Loucy (cell line): ENCODE measurements at regions not wholly inside any gene's neighbourhood (a gene's known extent, or its start where the extent isn't known, plus 50 kb on each side); places are given as distances from the start of the nearest gene placed in this dataset.

Experiments
- H2AFZ ChIP-seq: fragments of 200-600 bp; sonication (generic); 2 replicates; pipeline ENCODE4 v1.6.0; 2016; ENCODE audit warnings: antibody characterized with exemption, mild to moderate bottlenecking, low read length, moderate library complexity
- H3F3A ChIP-seq: fragments of 200-600 bp; 2 replicates; pipeline ENCODE4 v1.6.0; 2016; ENCODE audit warnings: antibody characterized with exemption, low read depth, mild to moderate bottlenecking
- H3K27me3 ChIP-seq: fragments of 200-600 bp; sonication (generic); 2 replicates; pipeline ENCODE4 v1.6.1; 2014; ENCODE audit warnings: low read length, mild to moderate bottlenecking; ENCODE audit not compliant: insufficient read depth, poor library complexity, severe bottlenecking
- H3K36me3 ChIP-seq: fragments of 200-600 bp; sonication (generic); 2 replicates; pipeline ENCODE4 v1.6.1; 2016; ENCODE audit warnings: low read length; ENCODE audit not compliant: insufficient read depth
- H3K4me1 ChIP-seq: fragments of 200-600 bp; sonication (generic); 2 replicates; pipeline ENCODE4 v1.5.1; 2014; ENCODE audit warnings: low read length, mild to moderate bottlenecking; ENCODE audit not compliant: insufficient read depth, poor library complexity, severe bottlenecking
- H3K4me2 ChIP-seq: fragments of 200-600 bp; sonication (generic); 2 replicates; pipeline ENCODE4 v1.6.0; 2014; ENCODE audit warnings: antibody characterized with exemption, low read length, low read depth, mild to moderate bottlenecking; ENCODE audit not compliant: poor library complexity, severe bottlenecking
- H3K4me3 ChIP-seq: fragments of 200-600 bp; sonication (generic); 2 replicates; pipeline ENCODE4 v1.5.1; 2014; ENCODE audit warnings: low read length, mild to moderate bottlenecking, mixed read lengths; ENCODE audit not compliant: poor library complexity, severe bottlenecking
- H3K79me2 ChIP-seq: fragments of 200-600 bp; sonication (generic); 2 replicates; pipeline ENCODE4 v1.6.1; 2014; ENCODE audit warnings: low read length; ENCODE audit not compliant: insufficient read depth
- H3K9ac ChIP-seq: fragments of 200-600 bp; sonication (generic); 2 replicates; pipeline ENCODE4 v1.6.0; 2014; ENCODE audit warnings: mild to moderate bottlenecking, low read depth, low read length, moderate library complexity; ENCODE audit not compliant: poor library complexity, severe bottlenecking
- H3K9me2 ChIP-seq: fragments of 200-600 bp; sonication (generic); replicated peaks from 2 replicates; pipeline ENCODE4 v1.6.1; 2016; ENCODE audit warnings: low read depth, low read length, mixed read lengths
- H3K9me3 ChIP-seq: fragments of 200-600 bp; sonication (generic); 2 replicates; pipeline ENCODE4 v1.6.1; 2014; ENCODE audit warnings: mild to moderate bottlenecking, antibody characterized with exemption, low read length, low read depth; ENCODE audit not compliant: insufficient read depth
- H4K20me1 ChIP-seq: fragments of 200-600 bp; sonication (generic); 2 replicates; pipeline ENCODE4 v1.6.0; 2014; ENCODE audit warnings: antibody characterized with exemption, low read length, mild to moderate bottlenecking; ENCODE audit not compliant: insufficient read depth, poor library complexity, severe bottlenecking
- CTCF ChIP-seq: fragments of 200-600 bp; sonication (generic); conservative IDR thresholded peaks from 2 replicates; pipeline ENCODE4 v1.5.1; 2014; ENCODE audit warnings: mild to moderate bottlenecking, antibody characterized with exemption, low read length
- EZH2phosphoT487 ChIP-seq: fragments of 200-600 bp; IDR thresholded peaks from 2 replicates; pipeline ENCODE4 v1.6.1; 2018; ENCODE audit warnings: antibody characterized with exemption, mild to moderate bottlenecking, moderate library complexity, borderline replicate concordance

GRCh38 chr6:92069781-92070180 is 1349.6 kb downstream of the EPHA7 start:
- TF ChIP-seq EZH2phosphoT487 (no peak), CTCF (no peak)
- no peak overlapping the region for H3K9ac ChIP-seq

GRCh38 chr6:92052513-92052912 is 1366.8 kb downstream of the EPHA7 start:
- Histone ChIP-seq H3K9ac (no peak overlapping the region), H3K79me2 (no peaks in the 10 kb centered on the region), H3K4me3 (no peak overlapping the region), H4K20me1 (no peaks in the 10 kb centered on the region), H3F3A (no peaks in the 10 kb centered on the region), H3K36me3 (no peaks in the 10 kb centered on the region), H3K4me2 (no peak overlapping the region), H3K9me3 (no peaks in the 10 kb centered on the region), H3K27me3 (no peaks in the 10 kb centered on the region), H3K4me1 (no peaks in the 10 kb centered on the region), H3K9me2 (no peaks in the 10 kb centered on the region), H2AFZ (no peak overlapping the region)
- TF ChIP-seq EZH2phosphoT487, result no peak
- no peak for TF ChIP-seq CTCF

More at GRCh38 chr6:92069781-92070180, 1349.6 kb downstream of the EPHA7 start:
- no peaks in the 10 kb centered on the region for H3K27me3 ChIP-seq
- H3K9me2 ChIP-seq, result no peaks in the 10 kb centered on the region
- H3K4me2 ChIP-seq, result no peak overlapping the region
- H3K79me2 ChIP-seq, result no peaks in the 10 kb centered on the region
- no peaks in the 10 kb centered on the region for H4K20me1 ChIP-seq
- no peaks in the 10 kb centered on the region for H3K4me1 ChIP-seq
- no peaks in the 10 kb centered on the region for H3K36me3 ChIP-seq
- H3K4me3 ChIP-seq, result no peak overlapping the region
- no peaks in the 10 kb centered on the region for H3F3A ChIP-seq
- no peaks in the 10 kb centered on the region for H3K9me3 ChIP-seq
- H2AFZ ChIP-seq, result no peak overlapping the region

GRCh38 chr6:92050216-92050615 is 1369.1 kb downstream of the EPHA7 start:
- TF ChIP-seq EZH2phosphoT487, result no peak
- TF ChIP-seq CTCF, result no peak
- H3K4me1 ChIP-seq, result no peaks in the 10 kb centered on the region
- no peaks in the 10 kb centered on the region for H3K9me2 ChIP-seq
- H3K4me2 ChIP-seq, result no peak overlapping the region
- no peaks in the 10 kb centered on the region for H3K9me3 ChIP-seq
- H3K9ac ChIP-seq, result no peak overlapping the region
- no peaks in the 10 kb centered on the region for H4K20me1 ChIP-seq
- no peaks in the 10 kb centered on the region for H3F3A ChIP-seq
- no peak overlapping the region for H3K4me3 ChIP-seq
- H3K36me3 ChIP-seq, result no peaks in the 10 kb centered on the region
- no peaks in the 10 kb centered on the region for H3K27me3 ChIP-seq
- H2AFZ ChIP-seq, result no peak overlapping the region
- H3K79me2 ChIP-seq, result no peaks in the 10 kb centered on the region
